HL-60 (cell line): ENCODE measurements at regions not wholly inside any gene's neighbourhood (a gene's known extent, or its start where the extent isn't known, plus 50 kb on each side); places are given as distances from the start of the nearest gene placed in this dataset.

Experiments
- DNase-seq, 2 experiments: peaks; one replicate each; pipeline ENCODE4 v3.0.0-alpha.2; 2010 to 2020; ENCODE audit warnings: low read depth in 1 of 2, low spot score in 1 of 2
- H3K27ac ChIP-seq: fragments of 250-450 bp; sonication (Bioruptor Pico); replicated peaks from 2 replicates; pipeline ENCODE4 v1.5.1; 2020; ENCODE audit warnings: mild to moderate bottlenecking, moderate library complexity
- H3K27me3 ChIP-seq: fragments of 250-450 bp; sonication (Bioruptor Pico); 2 replicates; pipeline ENCODE4 v1.5.1; 2021; ENCODE audit warnings: mild to moderate bottlenecking, moderate library complexity; ENCODE audit not compliant: insufficient read depth, poor library complexity, severe bottlenecking
- H3K4me3 ChIP-seq: replicated peaks from 2 replicates; pipeline ENCODE4 v1.5.1; 2011; ENCODE audit warnings: mild to moderate bottlenecking, control low read depth, low read length; ENCODE audit not compliant: insufficient read depth
- CTCF ChIP-seq: IDR thresholded peaks from one replicate; pipeline ENCODE4 v1.5.1; 2011; ENCODE audit warnings: low read length, control low read depth, inconsistent platforms; ENCODE audit not compliant: insufficient read depth
- GABPA ChIP-seq: IDR thresholded peaks from 2 replicates; pipeline ENCODE4 v1.6.1; 2012; ENCODE audit warnings: low read depth
- POLR2AphosphoS5 ChIP-seq: IDR thresholded peaks from 2 replicates; pipeline ENCODE4 v1.6.1; 2012; ENCODE audit warnings: low read depth
- SPI1 ChIP-seq: IDR thresholded peaks from 2 replicates; pipeline ENCODE4 v1.6.1; 2012; ENCODE audit warnings: low read depth, mild to moderate bottlenecking, borderline replicate concordance
- TF ChIP-seq, protein P1 (sequence below): IDR thresholded peaks from 2 replicates; pipeline ENCODE4 v1.6.1; 2012; ENCODE audit warnings: low read depth; ENCODE audit not compliant: insufficient replicate concordance

GRCh38 chr10:21138769-21139340, 241.7 kb upstream of the NEBL start:
- no peak overlapping the region for H3K27ac ChIP-seq
- TF ChIP-seq SPI1: no peak
- no peak for TF ChIP-seq POLR2AphosphoS5
- no peak for TF ChIP-seq CTCF
- TF ChIP-seq, protein P1, sequence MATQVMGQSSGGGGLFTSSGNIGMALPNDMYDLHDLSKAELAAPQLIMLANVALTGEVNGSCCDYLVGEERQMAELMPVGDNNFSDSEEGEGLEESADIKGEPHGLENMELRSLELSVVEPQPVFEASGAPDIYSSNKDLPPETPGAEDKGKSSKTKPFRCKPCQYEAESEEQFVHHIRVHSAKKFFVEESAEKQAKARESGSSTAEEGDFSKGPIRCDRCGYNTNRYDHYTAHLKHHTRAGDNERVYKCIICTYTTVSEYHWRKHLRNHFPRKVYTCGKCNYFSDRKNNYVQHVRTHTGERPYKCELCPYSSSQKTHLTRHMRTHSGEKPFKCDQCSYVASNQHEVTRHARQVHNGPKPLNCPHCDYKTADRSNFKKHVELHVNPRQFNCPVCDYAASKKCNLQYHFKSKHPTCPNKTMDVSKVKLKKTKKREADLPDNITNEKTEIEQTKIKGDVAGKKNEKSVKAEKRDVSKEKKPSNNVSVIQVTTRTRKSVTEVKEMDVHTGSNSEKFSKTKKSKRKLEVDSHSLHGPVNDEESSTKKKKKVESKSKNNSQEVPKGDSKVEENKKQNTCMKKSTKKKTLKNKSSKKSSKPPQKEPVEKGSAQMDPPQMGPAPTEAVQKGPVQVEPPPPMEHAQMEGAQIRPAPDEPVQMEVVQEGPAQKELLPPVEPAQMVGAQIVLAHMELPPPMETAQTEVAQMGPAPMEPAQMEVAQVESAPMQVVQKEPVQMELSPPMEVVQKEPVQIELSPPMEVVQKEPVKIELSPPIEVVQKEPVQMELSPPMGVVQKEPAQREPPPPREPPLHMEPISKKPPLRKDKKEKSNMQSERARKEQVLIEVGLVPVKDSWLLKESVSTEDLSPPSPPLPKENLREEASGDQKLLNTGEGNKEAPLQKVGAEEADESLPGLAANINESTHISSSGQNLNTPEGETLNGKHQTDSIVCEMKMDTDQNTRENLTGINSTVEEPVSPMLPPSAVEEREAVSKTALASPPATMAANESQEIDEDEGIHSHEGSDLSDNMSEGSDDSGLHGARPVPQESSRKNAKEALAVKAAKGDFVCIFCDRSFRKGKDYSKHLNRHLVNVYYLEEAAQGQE: no peak
- no peak for TF ChIP-seq GABPA
- no peak overlapping the region for H3K4me3 ChIP-seq
- DNase-seq: no peak
- no peaks in the 10 kb centered on the region for H3K27me3 ChIP-seq

- no peak overlapping the region for H3K27ac ChIP-seq
- TF ChIP-seq GABPA: no peak
- TF ChIP-seq CTCF: no peak
- TF ChIP-seq SPI1: no peak
- TF ChIP-seq, protein P1: no peak
- no peak for TF ChIP-seq POLR2AphosphoS5
- H3K4me3 ChIP-seq: no peak overlapping the region
- H3K27me3 ChIP-seq: no peaks in the 10 kb centered on the region
- DNase-seq: no peak
Observed at GRCh38 chr10:21135023-21135931, 238.2 kb upstream of the NEBL start.

DNA sequence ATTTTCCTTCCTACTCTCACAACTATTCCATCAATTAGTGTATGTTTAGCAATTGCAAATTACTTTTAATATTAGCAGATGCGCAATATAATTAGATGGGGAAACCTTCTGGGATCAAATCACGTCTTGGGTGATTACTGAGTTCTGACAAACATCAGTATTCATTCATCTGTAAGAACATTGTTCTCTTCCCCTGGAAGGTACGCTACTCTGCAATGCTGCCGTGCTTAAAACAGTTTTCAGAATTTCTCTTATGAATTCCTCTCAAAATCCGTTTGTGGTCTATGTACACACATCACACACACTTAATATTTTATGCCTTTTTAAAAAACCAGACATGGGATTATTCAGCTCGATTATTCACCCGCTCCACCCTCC, 237.5 kb upstream of the NEBL start:
- DNase-seq: no peak
- TF ChIP-seq, protein P1: no peak
- no peak for TF ChIP-seq CTCF
- no peak for TF ChIP-seq POLR2AphosphoS5
- no peak for TF ChIP-seq GABPA
- Histone ChIP-seq H3K27me3 (no peaks in the 10 kb centered on the region), H3K27ac (no peak overlapping the region), H3K4me3 (no peak overlapping the region)
